CD4-positive, alpha-beta memory T cell (primary cell): ENCODE measurements at regions not wholly inside any gene's neighbourhood (a gene's known extent, or its start where the extent isn't known, plus 50 kb on each side); places are given as distances from the start of the nearest gene placed in this dataset.
"Not testable (repeated sequence)": the region's sequence is repeated elsewhere in the genome, so short reads cannot be mapped to it uniquely, and the experiment has no call there.

Source experiments
- CTCF ChIA-PET: fragments of 350-600 bp; sonication (Branson Sonifier 250); formaldehyde crosslinking; loops from one replicate; lab custom pipeline; 2021; ENCODE audit warnings: inconsistent platforms; ENCODE audit not compliant: partially characterized antibody; lab: Charles Lee
- POLR2A ChIA-PET: fragments of 350-600 bp; sonication (Branson Sonifier 250); formaldehyde crosslinking; loops from one replicate; lab custom pipeline; 2021; ENCODE audit not compliant: partially characterized antibody; lab: Charles Lee
- DNase-seq, 5 donors: peaks; one replicate each; pipeline versions ENCODE4 v3.0.0 to v3.0.0-alpha.2; 2020 to 2022; ENCODE audit warnings: mixed read lengths in 1 of 5
- H3K27ac ChIP-seq: one replicate; pipeline ENCODE4 v1.7.0; 2013; ENCODE audit warnings: low read depth, low read length
- H3K27me3 ChIP-seq: 2 replicates; pipeline ENCODE4 v1.7.0; 2013; ENCODE audit warnings: mild to moderate bottlenecking, low read length, moderate library complexity; ENCODE audit not compliant: insufficient read depth
- H3K36me3 ChIP-seq: 2 replicates; pipeline ENCODE4 v1.7.0; 2013; ENCODE audit warnings: mild to moderate bottlenecking, low read length, moderate library complexity; ENCODE audit not compliant: insufficient read depth
- H3K4me1 ChIP-seq: 2 replicates; pipeline ENCODE4 v1.7.0; 2013; ENCODE audit warnings: mild to moderate bottlenecking, low read length, moderate library complexity; ENCODE audit not compliant: insufficient read depth
- H3K4me3 ChIP-seq, 2 donors: one replicate each; pipeline ENCODE4 v1.7.0; 2013; ENCODE audit warnings: low read length in 2 of 2, mild to moderate bottlenecking in 1 of 2
- H3K9me3 ChIP-seq, 2 donors: one replicate each; pipeline ENCODE4 v1.7.0; 2013; ENCODE audit warnings: low read length in 2 of 2, control low read depth in 1 of 2; ENCODE audit not compliant: control insufficient read depth in 1 of 2
- H3K27ac Mint-ChIP-seq, 7 donors: one replicate each; pipeline ENCODE4 v1.8.0; 2020 to 2021; ENCODE audit warnings: mixed read lengths in 7 of 7, mild to moderate bottlenecking in 6 of 7, inconsistent platforms in 3 of 7, moderate library complexity in 3 of 7
- H3K27me3 Mint-ChIP-seq, 2 donors: one replicate each; pipeline ENCODE4 v1.8.0; 2020 to 2021; ENCODE audit warnings: mixed read lengths in 2 of 2
- H3K36me3 Mint-ChIP-seq, 2 donors: one replicate each; pipeline ENCODE4 v1.8.0; 2020 to 2021; ENCODE audit warnings: mixed read lengths in 2 of 2, inconsistent platforms in 1 of 2, mild to moderate bottlenecking in 1 of 2
- H3K4me1 Mint-ChIP-seq, 4 donors: one replicate each; pipeline ENCODE4 v1.8.0; 2020 to 2021; ENCODE audit warnings: mixed read lengths in 4 of 4, mild to moderate bottlenecking in 1 of 4
- H3K4me3 Mint-ChIP-seq, 8 donors: one replicate each; pipeline ENCODE4 v1.8.0; 2020 to 2021; ENCODE audit warnings: mixed read lengths in 8 of 8, mild to moderate bottlenecking in 7 of 8, moderate library complexity in 6 of 8, inconsistent platforms in 3 of 8
- H3K9me3 Mint-ChIP-seq, 8 donors: one replicate each; pipeline ENCODE4 v1.8.0; 2020 to 2021; ENCODE audit warnings: mixed read lengths in 8 of 8, mild to moderate bottlenecking in 5 of 8, inconsistent platforms in 3 of 8, moderate library complexity in 1 of 8
- intact Hi-C: fragments of 100-400 bp; cut with micrococcal nuclease; formaldehyde crosslinking; loops from one replicate; pipeline ENCODE4 v1.15.1; 2023

- Histone ChIP-seq H3K27me3 (no peaks in the 10 kb centered on the region), H3K27ac (no peak overlapping the region), H3K4me1 (peaks cover 9% of the 10 kb centered on the region), H3K4me3 (no peak overlapping the region), H3K9me3 (no peaks in the 10 kb centered on the region), H3K36me3 (no peaks in the 10 kb centered on the region)
- Mint-ChIP-seq H3K4me1 (peaks cover 11 to 17% (median 15%) of the 10 kb centered on the region in 4 donors), H3K36me3 (no peaks in the 10 kb centered on the region), H3K27me3 (no peaks in the 10 kb centered on the region), H3K9me3 (peaks cover 0 to 11% (median 4%) of the 10 kb centered on the region in 8 donors), H3K27ac (no peak overlapping the region), H3K4me3 (no peak overlapping the region)
- no peak for DNase-seq
- POLR2A ChIA-PET: no interaction called here
- CTCF ChIA-PET: no interaction called here
- intact Hi-C loops: no loop called here
Measured at GRCh38 chr1:228885845-228886244, 150.6 kb downstream of the RHOU start.

- Histone ChIP-seq H3K4me1 (peaks cover 9% of the 10 kb centered on the region), H3K4me3 (no peak overlapping the region), H3K9me3 (no peaks in the 10 kb centered on the region), H3K27me3 (no peaks in the 10 kb centered on the region), H3K27ac (no peak overlapping the region), H3K36me3 (no peaks in the 10 kb centered on the region)
- no peak overlapping the region for H3K4me3 Mint-ChIP-seq
- no peaks in the 10 kb centered on the region for H3K27me3 Mint-ChIP-seq
- no peak for DNase-seq
- peaks cover 0 to 11% (median 4%) of the 10 kb centered on the region in 8 donors for H3K9me3 Mint-ChIP-seq
- peaks cover 13 to 17% (median 15%) of the 10 kb centered on the region in 4 donors for H3K4me1 Mint-ChIP-seq
- ChIA-PET POLR2A (no interaction called here), CTCF (no interaction called here)
- intact Hi-C loops: no loop called here
- no peaks in the 10 kb centered on the region for H3K36me3 Mint-ChIP-seq
- no peak overlapping the region for H3K27ac Mint-ChIP-seq
Measured at GRCh38 chr1:228887101-228887500, 151.8 kb downstream of the RHOU start.

- intact Hi-C loops: no loop called here
- POLR2A ChIA-PET: no interaction called here
- peaks cover 0 to 11% (median 4%) of the 10 kb centered on the region in 8 donors for H3K9me3 Mint-ChIP-seq
- no peaks in the 10 kb centered on the region for H3K9me3 ChIP-seq
- peaks cover 9% of the 10 kb centered on the region for H3K4me1 ChIP-seq
- H3K4me3 ChIP-seq: no peak overlapping the region
- H3K27me3 ChIP-seq: no peaks in the 10 kb centered on the region
- H3K36me3 Mint-ChIP-seq: no peaks in the 10 kb centered on the region
- no peak for DNase-seq
- peaks cover 13 to 17% (median 15%) of the 10 kb centered on the region in 4 donors for H3K4me1 Mint-ChIP-seq
- no peak overlapping the region for H3K27ac Mint-ChIP-seq
- CTCF ChIA-PET: no interaction called here
- no peaks in the 10 kb centered on the region for H3K27me3 Mint-ChIP-seq
- no peak overlapping the region for H3K27ac ChIP-seq
- H3K36me3 ChIP-seq: no peaks in the 10 kb centered on the region
- H3K4me3 Mint-ChIP-seq: no peak overlapping the region
Measured at GRCh38 chr1:228887960-228888359, 152.7 kb downstream of the RHOU start.

DNA sequence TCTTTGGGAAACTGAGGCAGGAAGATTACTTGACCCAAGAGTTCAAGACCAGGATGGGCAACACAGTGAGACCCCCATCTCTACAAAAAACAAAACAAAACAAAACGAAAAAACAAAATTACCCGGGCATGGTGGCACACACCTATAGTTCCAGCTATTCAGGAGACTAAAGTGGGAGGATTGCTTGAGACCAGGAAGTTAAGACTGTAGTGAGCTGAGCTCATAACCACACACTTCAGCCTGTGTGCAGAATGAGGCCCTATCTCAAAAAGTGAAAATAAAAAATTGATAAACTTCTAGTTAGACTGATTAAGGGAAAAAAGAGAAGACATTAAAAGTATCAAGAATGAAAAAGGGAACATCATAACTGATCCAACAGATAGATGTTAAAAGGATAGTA, 154.0 kb downstream of the RHOU start:
- Mint-ChIP-seq H3K27ac (no peak overlapping the region), H3K4me3 (no peak overlapping the region)
- POLR2A ChIA-PET: no interaction called here

GRCh38 chr1:228891272-228892034, 156.2 kb downstream of the RHOU start:
- Mint-ChIP-seq H3K9me3 (peaks cover 0 to 4% (median 0%) of the 10 kb centered on the region in 8 donors), H3K36me3 (no peaks in the 10 kb centered on the region), H3K4me3 (no peak overlapping the region), H3K4me1 (peaks cover 13 to 17% (median 15%) of the 10 kb centered on the region in 4 donors), H3K27ac (peak overlapping the region in 1 of 7 donors; percentile 57), H3K27me3 (no peaks in the 10 kb centered on the region)
- Histone ChIP-seq H3K27me3 (no peaks in the 10 kb centered on the region), H3K36me3 (no peaks in the 10 kb centered on the region), H3K4me1 (peaks cover 9% of the 10 kb centered on the region), H3K9me3 (no peaks in the 10 kb centered on the region), H3K27ac (no peak overlapping the region), H3K4me3 (no peak overlapping the region)
- intact Hi-C loops: no loop called here
- POLR2A ChIA-PET: no interaction called here
- DNase-seq: no peak
- CTCF ChIA-PET: interaction anchor here (1.4 kb wide), 1 partner anchor 99 kb away, joined by 4 read pairs; no protein-coding TSS in a partner anchor

More for the DNA sequence above, 154.0 kb downstream of the RHOU start:
- CTCF ChIA-PET: no interaction called here
- H3K4me3 ChIP-seq: no peak overlapping the region
- peaks cover 9% of the 10 kb centered on the region for H3K4me1 ChIP-seq
- H3K9me3 Mint-ChIP-seq: peaks cover 0 to 7% (median under 1%) of the 10 kb centered on the region in 8 donors
- no peak overlapping the region for H3K27ac ChIP-seq
- H3K4me1 Mint-ChIP-seq: peaks cover 13 to 17% (median 15%) of the 10 kb centered on the region in 4 donors
- DNase-seq: no peak
- no peaks in the 10 kb centered on the region for H3K9me3 ChIP-seq
- no peaks in the 10 kb centered on the region for H3K27me3 Mint-ChIP-seq
- no peaks in the 10 kb centered on the region for H3K36me3 Mint-ChIP-seq
- no peaks in the 10 kb centered on the region for H3K27me3 ChIP-seq
- H3K36me3 ChIP-seq: no peaks in the 10 kb centered on the region
- intact Hi-C loops: no loop called here

- H3K9me3 ChIP-seq, H3K27me3 Mint-ChIP-seq, POLR2A ChIA-PET, H3K27ac Mint-ChIP-seq, CTCF ChIA-PET, H3K36me3 ChIP-seq, H3K4me1 ChIP-seq, DNase-seq, H3K36me3 Mint-ChIP-seq, H3K4me3 ChIP-seq, H3K27me3 ChIP-seq, H3K9me3 Mint-ChIP-seq, H3K27ac ChIP-seq, H3K4me3 Mint-ChIP-seq, intact Hi-C loops: not testable (repeated sequence)
- H3K4me1 Mint-ChIP-seq: peaks cover 13 to 17% (median 15%) of the 10 kb centered on the region in 4 donors
Measured at GRCh38 chr1:228892200-228892599, 156.9 kb downstream of the RHOU start.

DNA sequence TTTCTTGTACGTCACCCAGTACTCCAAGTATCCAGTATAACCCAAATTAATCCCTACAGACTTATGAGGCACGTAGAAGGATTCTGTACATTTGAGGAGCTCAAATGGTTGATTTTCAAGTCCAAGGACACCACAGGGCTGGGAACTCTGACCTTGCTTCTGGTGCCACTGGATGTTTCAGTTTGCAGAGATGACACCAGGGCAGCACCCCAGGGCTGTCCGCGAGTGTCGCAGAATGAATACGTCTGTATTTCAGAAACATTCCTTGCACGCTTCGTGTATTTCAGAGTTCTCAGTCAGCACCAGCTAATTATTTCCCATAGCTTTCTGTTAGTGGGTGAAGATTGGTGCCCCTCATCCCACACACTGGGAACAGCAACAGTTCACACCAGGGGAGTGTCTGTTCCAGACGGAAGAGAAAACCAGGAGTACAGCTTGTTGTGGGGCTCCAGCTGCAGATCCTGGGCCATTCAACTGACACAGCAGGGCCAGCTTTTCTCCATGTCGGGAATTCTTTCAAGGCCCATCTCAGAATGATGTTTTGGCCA, 159.2 kb downstream of the RHOU start:
- DNase-seq: no peak
- Histone ChIP-seq H3K4me1 (peaks cover 9% of the 10 kb centered on the region), H3K36me3 (no peaks in the 10 kb centered on the region), H3K4me3 (no peak overlapping the region), H3K27ac (no peak overlapping the region), H3K27me3 (no peaks in the 10 kb centered on the region), H3K9me3 (no peaks in the 10 kb centered on the region)
- ChIA-PET CTCF (no interaction called here), POLR2A (no interaction called here)
- Mint-ChIP-seq H3K4me1 (peaks cover 10 to 13% (median 13%) of the 10 kb centered on the region in 4 donors), H3K9me3 (peaks cover 0 to 4% (median 0%) of the 10 kb centered on the region in 8 donors), H3K36me3 (no peaks in the 10 kb centered on the region), H3K27me3 (no peaks in the 10 kb centered on the region), H3K27ac (no peak overlapping the region), H3K4me3 (no peak overlapping the region)
- intact Hi-C loops: no loop called here
